GM19240 (cell line): ENCODE measurements at regions not wholly inside any gene's neighbourhood (a gene's known extent, or its start where the extent isn't known, plus 50 kb on each side); places are given as distances from the start of the nearest gene placed in this dataset.

ENCODE experiments used
- DNase-seq: peaks from one replicate; pipeline ENCODE4 v3.0.0; 2011; ENCODE audit warnings: low spot score; ENCODE audit not compliant: insufficient read length

DNA sequence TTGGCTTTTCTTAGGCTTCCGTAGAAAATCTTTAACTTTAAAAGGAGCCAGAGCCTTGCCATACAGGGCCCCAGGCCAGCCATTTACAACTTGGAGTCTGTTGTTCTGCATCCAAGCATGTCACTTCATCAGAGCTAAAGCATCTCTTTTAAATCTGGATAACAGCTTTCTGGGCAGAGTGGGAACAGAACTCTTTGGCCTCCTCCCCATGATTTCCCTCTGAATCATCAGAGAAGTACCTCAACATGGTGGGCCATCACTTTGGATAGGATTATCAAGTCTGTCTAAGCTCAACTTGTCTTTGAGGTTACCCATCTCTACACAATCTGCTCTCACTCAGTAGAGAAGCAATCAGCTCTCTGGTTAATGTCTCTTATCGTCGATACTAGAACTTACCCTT lies 170.9 kb downstream of the SLC6A15 start:
- no peak for DNase-seq

DNA sequence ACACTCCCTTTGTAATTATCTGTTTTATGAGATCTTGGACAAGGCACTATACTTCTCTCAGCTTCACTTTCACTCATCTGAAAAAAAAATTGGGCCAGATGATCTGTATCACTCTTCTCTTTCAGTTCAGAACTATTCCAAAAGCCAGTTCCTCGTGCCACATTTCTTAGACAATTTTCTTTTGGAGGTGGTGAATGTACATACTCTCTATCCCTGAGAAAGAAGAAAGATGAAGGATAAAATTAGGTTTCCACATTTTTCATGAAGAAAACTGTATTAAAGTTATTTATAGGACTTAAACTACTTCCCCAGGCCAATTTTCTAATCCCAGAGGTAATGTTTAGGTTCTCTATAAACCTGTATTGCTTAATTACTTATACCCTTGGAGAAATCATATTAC lies 171.6 kb downstream of the SLC6A15 start:
- no peak for DNase-seq

DNA sequence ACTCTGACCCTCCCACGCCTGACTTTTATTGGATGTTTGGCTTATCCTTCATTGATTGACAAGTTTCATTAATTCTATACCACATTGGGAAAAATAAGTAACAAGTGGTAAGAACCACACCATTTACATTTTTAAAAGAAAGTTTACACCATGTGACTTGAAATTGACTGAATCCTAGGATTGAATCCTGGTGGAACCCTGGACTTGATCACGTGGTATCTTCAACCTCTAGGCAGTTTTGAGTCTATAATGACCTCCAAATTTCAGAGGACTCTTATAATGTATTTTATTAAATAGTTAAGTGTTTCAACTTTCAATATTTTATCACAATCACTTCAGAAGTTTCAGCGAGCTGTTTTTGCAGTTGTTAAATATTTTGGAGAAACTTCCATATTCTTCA lies 172.0 kb downstream of the SLC6A15 start:
- no peak for DNase-seq

DNA sequence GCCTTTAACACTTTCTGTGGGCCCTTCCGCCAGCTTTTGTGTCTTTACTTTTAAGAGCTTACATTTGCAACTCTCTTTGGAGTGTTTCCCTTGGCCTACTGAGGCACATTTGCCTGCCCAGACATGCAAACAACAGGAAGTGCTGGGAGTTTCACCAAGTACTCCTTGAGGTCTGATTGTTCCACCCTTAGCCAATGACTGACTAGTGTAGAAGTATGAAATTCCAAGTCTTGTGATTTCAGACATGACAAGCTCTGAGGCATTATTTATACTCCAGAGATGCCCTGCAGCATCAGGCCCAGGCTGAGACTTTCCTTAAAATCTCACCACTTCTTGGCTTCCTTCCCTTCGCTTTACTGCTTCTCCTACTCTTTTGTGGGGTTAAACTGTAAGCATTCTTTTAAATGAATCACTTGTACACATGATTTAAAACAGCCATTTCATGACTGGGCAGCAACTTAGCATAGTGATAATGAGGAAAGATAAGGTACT lies 174.1 kb downstream of the SLC6A15 start:
- DNase-seq = no peak

DNA sequence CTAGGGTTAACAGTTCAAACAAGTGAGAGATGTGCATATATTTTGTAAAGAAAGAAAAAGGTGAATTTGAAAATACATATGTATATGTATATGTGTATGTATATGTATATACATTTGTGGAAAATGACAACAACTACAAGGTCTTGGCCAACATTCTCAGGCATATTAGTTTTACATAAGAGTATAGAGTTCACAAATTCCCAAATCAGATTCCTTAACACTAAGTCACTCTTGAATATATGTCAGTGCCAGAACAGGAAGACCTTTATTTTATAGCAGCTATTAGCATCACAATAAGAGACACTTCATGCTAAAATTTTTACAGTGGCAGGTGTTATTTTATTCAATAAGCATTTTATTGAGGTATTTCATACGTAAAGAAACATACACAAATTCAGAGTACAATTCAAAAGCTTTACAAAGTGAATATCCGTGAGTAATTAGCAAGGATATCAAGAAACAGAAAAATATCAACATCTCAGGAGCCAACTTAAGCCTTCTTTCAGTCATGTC lies 179.7 kb downstream of the SLC6A15 start:
- DNase-seq = no peak

DNA sequence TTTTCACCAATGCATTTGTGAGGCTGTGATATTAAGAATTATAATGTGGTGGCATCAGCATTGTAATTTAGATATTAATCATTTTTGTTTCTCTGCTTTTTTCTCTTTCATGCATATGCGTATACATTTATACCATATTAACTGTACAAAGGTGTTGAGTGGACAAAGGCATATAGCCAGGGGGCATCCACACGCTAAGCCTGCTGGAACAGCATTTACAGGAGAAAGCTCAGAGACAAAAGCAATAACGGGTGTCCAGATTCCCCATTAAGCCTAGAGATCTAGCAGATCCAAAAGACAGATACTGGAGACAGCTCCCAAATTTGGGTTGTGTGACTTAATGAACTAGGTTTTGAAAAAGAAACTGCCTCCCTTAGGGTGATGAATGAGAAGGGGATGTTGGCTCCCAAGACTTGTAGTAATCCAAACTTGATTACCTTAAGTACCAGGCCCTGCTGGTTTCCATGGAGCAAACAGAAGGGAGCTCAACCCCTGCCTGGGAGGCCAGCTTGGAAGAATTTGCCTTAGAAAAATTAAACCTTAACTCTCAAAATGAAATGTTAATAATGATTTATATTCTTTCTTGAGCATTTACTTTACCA lies 181.9 kb downstream of the SLC6A15 start:
- DNase-seq = no peak

DNA sequence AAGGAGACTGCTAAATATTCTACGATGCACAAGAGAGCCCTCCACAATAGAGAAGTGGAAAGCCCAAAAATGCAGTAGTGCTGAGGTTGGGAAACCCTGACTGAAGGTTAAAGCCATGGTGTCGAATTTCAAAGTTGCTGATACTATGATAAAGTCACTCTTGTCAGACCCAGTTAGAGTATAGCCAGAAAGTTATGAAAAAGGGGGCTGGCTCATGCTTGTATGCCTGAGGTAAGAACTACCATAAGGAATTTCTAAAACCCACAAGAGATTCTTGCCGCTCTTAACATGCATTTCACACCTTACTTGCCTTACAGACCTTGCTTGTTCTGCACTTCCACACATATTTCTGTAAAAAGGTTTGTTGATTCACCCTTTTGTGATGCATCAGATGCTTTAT lies 184.6 kb downstream of the SLC6A15 start:
- no peak for DNase-seq

DNA sequence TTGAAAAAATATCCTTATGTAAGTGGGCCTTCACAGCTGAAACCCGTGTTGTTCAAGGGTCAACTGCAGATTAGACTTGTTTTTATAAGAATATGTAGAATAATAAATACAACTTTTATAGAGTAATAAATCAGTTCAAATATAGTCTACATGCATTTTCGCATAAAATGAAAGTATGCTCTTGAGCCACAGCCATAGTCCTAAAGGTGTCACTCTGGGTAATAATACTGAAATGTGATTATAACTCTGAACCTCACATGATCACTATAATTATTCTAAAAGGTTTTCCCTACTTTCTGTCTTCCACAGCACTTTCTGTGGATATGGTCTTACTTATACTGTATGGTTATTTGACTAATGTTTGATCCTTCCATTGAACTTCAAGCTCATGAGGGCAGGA lies 185.8 kb downstream of the SLC6A15 start:
- no peak for DNase-seq

DNA sequence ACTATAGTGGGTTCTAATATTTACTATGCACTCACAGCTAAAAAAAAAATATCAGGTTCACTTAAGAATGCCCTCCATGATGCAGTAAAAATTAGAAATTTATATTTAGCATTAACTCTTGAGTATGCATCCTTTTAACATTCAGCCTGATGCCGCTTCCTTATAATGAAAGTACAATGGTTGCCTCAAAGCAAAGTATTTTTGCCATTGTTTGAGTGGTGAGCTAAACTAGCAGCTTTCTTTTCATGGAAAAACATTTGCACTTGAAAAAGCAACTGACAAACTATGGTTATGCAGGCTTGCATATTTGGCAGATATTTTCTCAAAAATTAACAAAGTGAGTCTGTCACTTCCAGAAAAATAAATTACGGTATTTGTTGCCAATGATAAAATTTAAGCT lies 188.6 kb downstream of the SLC6A15 start:
- no peak for DNase-seq

DNA sequence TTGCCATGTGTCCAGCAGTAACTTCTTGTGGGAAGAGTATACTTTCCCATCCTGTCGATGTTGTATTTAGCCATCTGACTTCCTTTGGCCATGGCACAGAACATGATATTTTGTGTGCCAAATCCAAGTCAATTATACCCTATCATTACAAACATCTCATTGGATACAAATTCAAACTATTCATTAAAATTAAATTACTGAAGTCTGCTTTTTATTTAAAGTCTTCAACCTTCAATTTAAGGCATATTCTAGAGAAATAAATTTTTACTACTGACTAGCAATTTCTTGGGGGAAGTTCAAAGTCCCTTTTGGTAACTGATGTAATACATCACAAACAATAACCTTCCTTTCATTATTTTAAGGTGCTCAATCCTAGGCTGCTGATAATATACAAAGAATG lies 192.6 kb downstream of the SLC6A15 start:
- no peak for DNase-seq

DNA sequence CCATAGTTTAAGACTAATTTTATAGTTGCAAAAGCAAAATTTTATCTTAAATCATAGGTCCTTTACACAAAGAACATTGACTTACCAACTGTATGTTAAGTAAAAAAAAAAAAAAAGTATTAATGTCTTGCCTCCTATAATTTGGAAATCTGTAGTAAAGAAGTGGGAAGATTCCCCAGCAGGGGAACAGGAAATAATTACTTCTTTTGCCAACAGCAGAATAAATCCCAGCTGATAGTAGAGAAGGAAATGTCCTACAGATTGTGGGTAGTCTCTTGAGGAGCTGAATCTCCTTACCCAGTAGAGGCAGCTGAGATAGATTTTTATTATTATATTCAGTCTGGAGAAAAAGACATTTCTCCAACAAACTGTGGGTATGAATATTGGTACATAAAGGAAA lies 193.7 kb downstream of the SLC6A15 start:
- DNase-seq = no peak

DNA sequence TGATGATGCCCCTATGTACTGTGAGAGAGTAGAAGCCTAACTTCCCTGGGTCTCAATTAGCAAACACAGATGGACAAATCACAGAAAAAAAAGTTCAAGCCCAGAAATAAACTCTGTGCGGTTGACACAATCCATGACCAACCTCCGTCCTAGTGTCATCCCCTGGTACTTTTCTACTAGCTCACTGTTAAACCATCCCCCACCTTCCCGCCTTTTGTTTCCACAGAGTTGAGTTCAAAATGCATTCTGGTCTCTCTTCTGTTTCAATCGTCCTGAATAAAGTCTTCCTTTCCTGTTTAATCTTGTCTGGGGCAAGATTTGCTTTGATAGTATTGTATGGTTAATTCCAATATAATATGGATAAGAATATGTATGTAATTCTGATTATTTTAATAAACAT lies 199.9 kb downstream of the SLC6A15 start:
- DNase-seq = no peak

DNA sequence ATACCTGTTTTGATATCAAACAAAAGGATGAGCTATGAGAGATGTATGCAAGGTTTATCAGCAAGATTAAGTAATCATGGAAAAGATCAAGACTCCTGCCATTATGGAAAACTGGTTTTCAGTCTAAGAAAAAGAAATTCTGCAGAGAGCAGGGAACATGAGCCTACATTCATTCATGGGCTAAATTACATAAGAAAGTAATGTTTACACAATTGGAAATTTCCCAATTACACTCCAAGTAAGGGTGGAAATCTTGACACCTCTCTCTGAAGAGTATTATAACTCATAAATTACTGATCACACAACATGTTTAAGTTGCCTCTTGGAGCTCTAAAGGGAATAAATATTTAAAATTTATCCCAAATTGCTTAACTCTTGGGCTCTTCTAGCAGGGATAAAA lies 206.2 kb downstream of the SLC6A15 start:
- no peak for DNase-seq

DNA sequence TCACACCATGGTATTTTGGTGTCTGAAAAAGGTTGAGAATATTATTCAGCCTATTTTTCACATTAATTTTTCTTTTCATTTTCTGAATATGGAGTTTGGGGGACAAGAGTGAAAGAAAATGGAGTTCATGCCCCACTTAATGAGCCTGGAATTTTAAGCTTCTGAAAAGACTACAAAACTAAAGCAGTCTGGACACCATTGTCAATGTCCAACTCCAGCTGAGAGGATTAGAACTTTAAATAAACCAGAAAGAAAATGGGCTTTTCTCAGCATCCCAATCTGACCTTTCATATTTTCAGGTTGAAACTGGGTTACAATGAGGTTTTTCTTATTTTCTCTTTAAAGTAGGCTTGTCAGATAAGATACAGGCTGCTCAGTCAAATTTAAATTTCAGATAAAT lies 207.7 kb downstream of the SLC6A15 start:
- no peak for DNase-seq

DNA sequence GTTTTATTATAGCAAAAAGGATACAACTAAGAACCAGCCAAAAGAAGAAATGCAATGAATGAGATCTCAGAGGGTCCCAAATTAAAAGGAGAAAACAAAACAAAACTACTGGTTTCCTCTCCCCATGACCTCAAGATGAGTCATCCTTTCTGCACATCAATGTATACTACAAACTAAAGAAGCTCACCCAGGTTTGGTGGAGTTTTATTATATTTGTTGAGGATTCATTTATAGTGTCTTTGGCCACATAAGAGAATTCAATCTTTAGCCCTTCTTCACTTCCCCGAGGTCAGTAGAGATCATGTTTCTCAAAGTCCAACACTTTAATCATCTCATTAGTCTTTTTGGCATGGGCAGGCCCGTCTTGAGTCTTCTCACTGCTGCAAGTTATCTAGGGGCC lies 210.6 kb downstream of the SLC6A15 start:
- no peak for DNase-seq

DNA sequence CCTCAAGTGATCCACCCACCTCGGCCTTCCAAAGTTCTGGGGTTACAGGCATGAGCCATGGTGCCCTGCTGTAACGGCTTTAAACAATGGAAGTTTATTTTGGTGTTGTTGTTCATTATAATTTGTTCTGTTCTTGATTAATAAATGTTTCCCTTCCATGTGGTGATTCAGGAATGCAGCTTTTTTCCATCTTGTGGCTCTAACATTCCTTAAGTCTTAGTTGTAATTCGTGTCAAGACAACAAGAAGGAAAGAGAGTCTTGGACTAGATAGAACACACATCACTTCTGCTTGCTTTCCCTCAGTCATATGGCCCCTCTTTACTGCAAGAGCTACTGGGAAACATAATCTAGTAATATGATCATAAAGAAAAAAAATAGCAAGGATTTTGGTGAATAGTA lies 211.6 kb downstream of the SLC6A15 start:
- DNase-seq = no peak

DNA sequence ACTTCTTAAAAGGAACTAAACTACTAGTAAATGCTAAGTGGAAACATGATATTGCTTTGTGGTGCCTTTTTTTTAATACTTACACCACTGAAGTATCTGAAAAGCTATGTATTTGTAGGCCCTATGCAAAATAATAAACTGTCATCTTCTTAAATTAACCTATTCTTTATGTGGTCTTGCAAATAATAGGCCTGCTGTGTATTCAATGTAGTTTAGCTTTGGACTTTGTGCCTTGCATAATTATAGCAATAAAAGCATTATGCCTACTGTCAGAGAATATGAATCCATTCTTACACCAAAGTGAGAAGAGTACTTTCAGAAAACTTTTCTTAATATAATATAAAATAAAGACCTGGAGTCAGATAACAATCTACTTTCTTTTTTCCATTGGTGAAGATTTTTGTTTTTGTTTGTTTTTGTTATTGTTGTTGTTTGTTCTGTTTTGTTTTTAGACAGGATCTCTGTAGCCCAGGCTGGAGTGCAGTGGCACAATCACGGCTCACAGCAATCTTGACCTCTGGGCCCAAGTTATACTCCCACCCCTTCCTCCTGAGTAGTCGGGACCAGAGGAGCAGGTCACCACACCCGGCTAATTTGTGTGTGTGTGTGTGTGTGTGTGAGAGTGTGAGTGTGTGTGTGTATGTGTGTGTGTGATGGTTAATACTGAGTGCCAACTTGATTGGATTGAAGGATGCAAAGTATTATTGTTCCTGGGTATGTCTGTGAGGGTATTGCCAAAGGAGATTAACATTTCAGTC lies 213.8 kb downstream of the SLC6A15 start:
- DNase-seq = no peak

DNA sequence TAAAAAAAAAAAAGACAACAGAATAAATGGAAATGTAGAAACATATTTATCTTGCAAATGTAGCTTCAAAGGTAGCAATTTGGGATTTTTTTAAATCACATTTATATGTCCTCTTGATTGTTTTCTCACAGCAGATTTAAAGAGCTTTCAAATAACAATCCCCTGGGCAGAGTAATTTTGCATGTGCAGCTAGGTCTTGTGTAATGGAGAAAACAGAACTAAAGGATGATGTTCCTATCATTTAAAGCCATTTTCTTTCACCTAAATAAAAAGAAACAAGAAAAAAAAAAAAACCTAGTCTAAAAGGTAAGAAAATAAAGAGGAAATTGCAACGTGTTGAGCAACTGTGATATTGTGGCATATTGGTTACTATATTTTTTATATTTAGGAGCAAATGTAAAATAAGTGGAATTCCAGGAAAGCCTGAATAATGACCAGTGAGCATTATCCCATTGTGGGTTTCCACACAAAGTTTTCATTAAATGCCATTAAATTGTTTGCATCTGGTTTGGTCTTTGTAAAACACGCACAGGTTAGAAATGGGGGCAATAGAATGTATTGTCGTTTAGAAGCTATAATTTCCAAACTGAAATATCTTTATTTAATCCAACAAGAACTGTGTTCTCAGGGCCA lies 215.6 kb downstream of the SLC6A15 start:
- DNase-seq = no peak

DNA sequence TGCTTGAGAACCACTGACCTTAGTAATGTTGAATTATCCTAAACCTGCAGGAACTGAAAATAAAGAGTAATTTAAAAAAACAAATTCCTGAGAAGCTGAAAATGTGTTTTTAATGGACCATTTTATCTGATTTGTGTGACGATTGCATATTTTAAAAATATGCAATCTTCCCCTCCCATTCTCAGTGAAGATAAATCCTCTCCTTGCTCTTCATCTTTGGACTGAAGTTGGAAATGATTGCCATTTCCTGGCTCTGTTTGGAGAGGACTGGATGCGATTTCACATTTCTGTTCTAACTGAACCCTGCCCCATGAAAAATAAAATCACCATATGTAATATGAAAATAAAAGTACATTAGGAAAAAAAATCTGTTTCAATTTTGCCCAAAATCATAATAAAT lies 216.3 kb downstream of the SLC6A15 start:
- no peak for DNase-seq

DNA sequence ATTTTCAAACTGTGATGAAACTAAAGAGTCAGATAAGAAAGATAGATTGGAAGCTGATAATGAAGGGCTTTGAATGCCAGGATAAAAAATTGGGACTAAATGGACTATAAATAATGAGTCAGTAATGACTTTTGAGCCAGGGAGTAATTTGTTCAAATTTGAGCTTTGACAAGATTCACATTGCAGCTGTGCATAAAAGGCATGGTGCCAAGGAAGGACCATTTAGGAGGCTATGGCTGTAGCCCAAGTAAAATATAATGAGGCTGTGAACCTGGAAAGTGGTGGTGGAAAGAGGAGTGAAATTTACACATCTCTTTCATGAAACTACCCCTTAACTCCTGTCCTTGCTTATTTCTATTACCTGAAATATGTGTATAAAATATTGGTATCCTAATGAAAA lies 218.5 kb downstream of the SLC6A15 start:
- no peak for DNase-seq

DNA sequence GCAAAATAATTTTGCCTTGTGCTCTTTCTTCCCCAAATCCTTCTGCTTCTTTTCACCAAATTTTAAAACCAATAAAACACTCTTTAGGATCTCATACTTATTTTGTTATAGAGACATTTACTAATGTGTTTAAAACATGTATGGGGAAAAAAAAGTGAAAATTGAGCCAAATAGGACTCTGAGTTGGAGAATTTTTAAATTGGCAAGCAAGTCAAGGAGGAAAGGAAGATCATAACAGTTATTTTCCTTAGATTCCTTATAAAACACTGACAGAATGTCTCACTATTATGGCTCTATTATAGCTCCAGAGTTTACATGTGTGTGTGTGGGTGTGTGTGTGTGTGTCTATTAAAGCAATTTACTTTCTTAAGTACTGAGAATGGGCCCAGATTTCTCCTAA lies 220.5 kb downstream of the SLC6A15 start:
- DNase-seq = no peak

DNA sequence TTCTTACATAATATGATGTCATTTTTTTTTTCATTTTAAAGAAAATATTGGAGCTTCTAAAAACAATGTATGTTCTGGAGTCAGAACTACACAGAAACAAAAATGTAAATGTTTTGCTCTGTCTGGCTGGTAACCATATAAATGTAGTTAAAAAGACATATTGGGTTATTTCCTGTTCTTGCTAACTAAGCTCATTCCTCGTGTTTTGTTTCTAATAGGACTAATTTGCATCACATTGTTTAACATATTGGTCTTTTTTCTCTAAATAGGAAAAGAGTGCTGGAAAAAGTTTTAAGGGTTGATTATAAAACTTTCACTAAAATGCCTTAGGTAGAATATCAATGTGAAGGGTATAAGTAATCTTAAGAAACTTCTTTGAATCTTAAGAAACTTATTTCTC lies 221.3 kb downstream of the SLC6A15 start:
- DNase-seq = no peak

DNA sequence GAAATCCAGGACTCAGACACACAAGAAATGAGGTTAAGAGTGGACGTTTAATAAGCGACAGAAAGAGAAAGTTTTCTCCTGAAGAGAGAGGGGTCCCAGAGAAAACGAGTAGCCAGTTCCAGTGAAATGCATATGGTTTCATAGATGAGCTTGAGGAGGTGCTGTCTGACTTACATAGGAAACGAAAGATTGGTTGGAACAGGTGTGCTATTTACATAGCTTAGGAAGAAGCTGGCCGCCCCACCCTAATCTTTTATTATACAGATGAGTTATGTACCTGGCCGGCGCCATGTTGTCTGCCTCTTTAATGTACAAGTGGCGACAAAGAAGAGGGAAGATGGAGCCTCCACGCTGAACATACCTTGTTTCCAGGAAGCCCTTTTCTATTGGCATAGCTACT lies 223.0 kb downstream of the SLC6A15 start:
- DNase-seq = no peak
